ENCODE measurements at regions not wholly inside any gene's neighbourhood (a gene's known extent, or its start where the extent isn't known, plus 50 kb on each side); places are given as distances from the start of the nearest gene placed in this dataset.

GRCh38 chrX:34371754-34372153 lies 239.6 kb upstream of the FAM47A start:
- no peak overlapping the region for H3K27ac ChIP-seq (ENCODE audit: low read depth)
- no peaks in the 10 kb centered on the region for H3K36me3 Mint-ChIP-seq (ENCODE audit: low read depth)
- H3K79me2 ChIP-seq (replicated peaks; ENCODE audit: insufficient read depth), result no peaks in the 10 kb centered on the region
- H3K4me1 ChIP-seq (ENCODE audit: insufficient read depth), result no peaks in the 10 kb centered on the region
- no peak for ATAC-seq
- no peaks in the 10 kb centered on the region for H3K36me3 ChIP-seq (ENCODE audit: insufficient read depth)
- no peaks in the 10 kb centered on the region for H3K4me1 Mint-ChIP-seq
- H3K4me2 ChIP-seq, result no peak overlapping the region
- no peaks in the 10 kb centered on the region for H3F3A ChIP-seq (replicated peaks; ENCODE audit: low read depth)
- H3K9me2 ChIP-seq (ENCODE audit: insufficient read depth), result no peaks in the 10 kb centered on the region
- H2AFZ ChIP-seq, result no peak overlapping the region
- H3K4me3 Mint-ChIP-seq, result no peak overlapping the region
- H3K4me3 ChIP-seq, result no peak overlapping the region
- TF ChIP-seq EZH2 (IDR thresholded peaks at IDR 0.05; ENCODE audit: low read depth, unreplicated experiment) (no peak), POLR2AphosphoS5 (IDR thresholded peaks at IDR 0.05; ENCODE audit: low read depth) (no peak), STAT1 (IDR thresholded peaks at IDR 0.05; ENCODE audit: unreplicated experiment) (no peak), JUNB (IDR thresholded peaks at IDR 0.05; ENCODE audit: unreplicated experiment) (no peak), REST (IDR thresholded peaks at IDR 0.05; ENCODE audit: unreplicated experiment) (no peak), CTCF (conservative IDR thresholded peaks at IDR 0.05; ENCODE audit: low read depth in 2 of 2) (no peak), EZH2phosphoT487 (IDR thresholded peaks at IDR 0.05; ENCODE audit: unreplicated experiment) (no peak), ZNF462 (CRISPR knock-in tag; IDR thresholded peaks at IDR 0.05) (no peak), ZNF114 (CRISPR knock-in tag; IDR thresholded peaks at IDR 0.05) (no peak), ZNF331 (CRISPR knock-in tag; IDR thresholded peaks at IDR 0.05; ENCODE audit: low read depth) (no peak), CREB1 (CRISPR knock-in tag; IDR thresholded peaks at IDR 0.05; ENCODE audit: low read depth) (no peak), NANOG (IDR thresholded peaks at IDR 0.05; ENCODE audit: borderline replicate concordance) (no peak)
- TF ChIP-seq, protein P1, sequence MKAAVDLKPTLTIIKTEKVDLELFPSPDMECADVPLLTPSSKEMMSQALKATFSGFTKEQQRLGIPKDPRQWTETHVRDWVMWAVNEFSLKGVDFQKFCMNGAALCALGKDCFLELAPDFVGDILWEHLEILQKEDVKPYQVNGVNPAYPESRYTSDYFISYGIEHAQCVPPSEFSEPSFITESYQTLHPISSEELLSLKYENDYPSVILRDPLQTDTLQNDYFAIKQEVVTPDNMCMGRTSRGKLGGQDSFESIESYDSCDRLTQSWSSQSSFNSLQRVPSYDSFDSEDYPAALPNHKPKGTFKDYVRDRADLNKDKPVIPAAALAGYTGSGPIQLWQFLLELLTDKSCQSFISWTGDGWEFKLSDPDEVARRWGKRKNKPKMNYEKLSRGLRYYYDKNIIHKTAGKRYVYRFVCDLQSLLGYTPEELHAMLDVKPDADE (IDR thresholded peaks at IDR 0.05), result no peak
- H3K27me3 Mint-ChIP-seq (ENCODE audit: insufficient read depth, low read depth, poor library complexity), result no peaks in the 10 kb centered on the region
- no peaks in the 10 kb centered on the region for H3K9me3 Mint-ChIP-seq
- no peaks in the 10 kb centered on the region for H3K27me3 ChIP-seq (ENCODE audit: insufficient read depth)
- DNase-seq (ENCODE audit: low spot score), result no peak
- no peak overlapping the region for H3K27ac Mint-ChIP-seq
- no peaks in the 10 kb centered on the region for H4K20me1 ChIP-seq (replicated peaks; ENCODE audit: insufficient read depth)

All from GM23338 (cell line).